ENCODE measurements at regions not wholly inside any gene's neighbourhood (a gene's known extent, or its start where the extent isn't known, plus 50 kb on each side); places are given as distances from the start of the nearest gene placed in this dataset.
"Not testable (repeated sequence)": the region's sequence is repeated elsewhere in the genome, so short reads cannot be mapped to it uniquely, and the experiment has no call there.

DNA sequence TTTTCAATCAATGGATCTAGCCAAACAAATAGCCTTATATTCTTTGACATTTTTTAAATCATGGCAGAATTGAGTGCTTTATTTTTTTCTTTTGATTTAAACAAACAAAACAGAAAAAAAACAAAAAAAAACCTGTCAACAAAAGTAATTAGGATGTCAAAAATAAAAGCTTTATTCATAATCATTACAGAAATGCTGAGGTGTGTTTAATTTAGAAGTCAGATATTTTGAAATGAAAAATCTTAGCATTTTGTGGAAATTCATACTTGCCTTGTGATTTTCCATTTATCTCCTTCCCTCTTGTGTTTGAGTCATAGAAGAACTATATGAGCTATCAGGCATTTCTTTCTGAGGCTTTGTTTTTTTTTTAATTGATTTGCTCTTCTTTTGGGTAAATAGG, 387.0 kb upstream of the STXBP6 start:
- DNase-seq (ENCODE audit: low spot score): no peak

DNA sequence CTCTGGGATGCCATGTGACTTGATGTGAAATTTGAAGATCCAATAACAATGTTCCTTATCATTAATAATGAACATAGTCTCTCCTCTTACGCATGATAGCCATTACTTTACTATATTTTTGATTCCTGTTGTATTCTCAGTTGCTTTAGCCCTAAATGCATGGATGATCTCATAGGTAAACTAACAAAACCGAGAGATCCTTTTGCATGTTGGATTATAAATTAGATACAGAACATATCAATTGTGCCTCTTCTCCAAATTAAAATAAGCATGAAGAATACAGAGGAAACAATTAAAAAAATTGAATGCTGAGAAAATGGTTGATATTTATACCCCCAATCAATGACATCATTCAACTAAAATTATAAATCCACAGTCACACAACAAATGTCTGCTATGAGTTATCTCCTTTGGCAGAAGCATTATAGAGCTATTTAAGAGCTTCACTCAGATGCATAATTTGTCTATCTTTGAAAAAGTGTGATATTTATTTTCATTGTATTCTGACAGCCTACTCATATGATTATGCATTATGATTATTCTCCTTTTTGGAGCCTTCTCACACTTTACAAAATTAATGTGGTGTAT, 386.4 kb upstream of the STXBP6 start:
- DNase-seq (ENCODE audit: low spot score): no peak

DNA sequence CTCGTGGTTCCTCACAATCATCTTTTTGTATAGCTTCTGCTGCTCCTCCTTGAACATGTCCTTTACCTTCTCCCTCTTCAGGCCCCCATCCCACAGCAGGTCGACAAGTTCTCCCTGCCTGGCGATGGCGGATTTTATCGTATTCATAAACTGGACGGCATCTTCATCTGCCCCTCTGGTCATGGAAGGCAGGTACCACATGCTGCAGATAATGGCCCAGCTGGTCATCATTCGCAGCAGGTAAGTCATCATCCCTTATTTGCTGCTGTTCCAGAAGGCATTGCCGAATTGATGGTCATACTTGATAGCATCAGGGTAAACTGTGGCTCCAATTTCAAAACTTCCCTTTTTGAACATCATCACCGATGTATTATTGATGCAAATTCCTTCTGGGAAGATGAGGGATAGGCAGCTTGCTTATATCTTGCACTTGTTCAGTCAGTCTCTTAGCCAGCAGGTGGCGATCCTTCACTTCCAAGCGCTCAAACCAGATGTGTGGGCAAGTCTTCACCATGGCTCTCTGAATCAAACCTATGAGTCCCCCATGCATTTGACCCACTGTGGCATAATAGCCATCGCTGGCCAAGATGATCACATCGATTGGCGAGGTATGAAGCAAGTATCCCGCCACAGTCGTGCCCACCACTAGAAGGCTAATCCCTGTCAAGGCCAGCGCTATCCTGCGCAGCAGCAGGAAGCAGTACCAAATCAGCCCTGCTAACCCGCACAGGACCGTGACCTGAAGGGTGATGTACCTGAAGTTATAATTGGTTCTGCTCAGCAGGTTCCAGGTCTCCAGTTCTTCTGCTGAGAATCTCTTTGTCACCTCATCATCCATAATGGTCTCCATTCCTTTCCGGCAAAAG, 381.5 kb upstream of the STXBP6 start:
- DNase-seq (ENCODE audit: low spot score): no peak

DNA sequence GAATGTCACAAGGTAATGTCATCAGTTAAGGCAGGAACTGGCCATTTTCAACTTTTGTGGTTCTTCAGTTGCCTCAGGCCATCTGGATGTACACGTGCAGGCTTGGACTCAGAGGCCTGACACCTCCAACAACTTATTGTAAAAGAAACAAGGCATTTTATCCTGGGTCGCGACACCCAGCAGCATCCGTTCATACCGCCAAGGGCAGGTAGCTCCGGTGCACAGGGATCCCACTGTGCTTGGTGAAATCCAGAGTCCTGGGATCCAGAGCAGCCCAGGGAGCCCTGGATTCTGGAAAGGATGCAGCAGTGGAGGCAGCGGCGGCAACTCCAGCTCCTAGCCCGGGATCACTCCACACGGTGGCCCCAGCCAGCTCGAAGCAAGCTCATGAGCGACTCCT, 380.9 kb upstream of the STXBP6 start:
- DNase-seq (ENCODE audit: low spot score): no peak

DNA sequence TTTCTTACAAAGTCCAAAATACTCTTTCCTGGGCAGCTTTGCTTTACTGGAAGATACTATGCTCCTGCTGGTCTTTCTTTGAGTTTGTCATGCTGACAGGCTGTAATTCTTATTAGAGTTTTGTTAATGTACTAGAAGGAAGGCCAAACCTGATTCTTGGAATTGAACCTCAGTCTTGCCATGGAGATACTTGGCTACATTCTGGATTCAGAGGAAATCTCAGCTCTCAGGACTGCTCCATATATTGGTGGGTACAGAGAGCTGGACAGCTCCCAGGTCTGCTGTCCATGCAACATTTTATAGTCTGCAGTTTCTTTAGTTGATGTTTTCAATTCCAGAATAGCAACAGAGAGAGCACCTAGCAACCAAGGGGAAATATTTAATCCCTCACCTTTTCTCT, 363.1 kb upstream of the STXBP6 start:
- DNase-seq (ENCODE audit: low spot score): no peak

DNA sequence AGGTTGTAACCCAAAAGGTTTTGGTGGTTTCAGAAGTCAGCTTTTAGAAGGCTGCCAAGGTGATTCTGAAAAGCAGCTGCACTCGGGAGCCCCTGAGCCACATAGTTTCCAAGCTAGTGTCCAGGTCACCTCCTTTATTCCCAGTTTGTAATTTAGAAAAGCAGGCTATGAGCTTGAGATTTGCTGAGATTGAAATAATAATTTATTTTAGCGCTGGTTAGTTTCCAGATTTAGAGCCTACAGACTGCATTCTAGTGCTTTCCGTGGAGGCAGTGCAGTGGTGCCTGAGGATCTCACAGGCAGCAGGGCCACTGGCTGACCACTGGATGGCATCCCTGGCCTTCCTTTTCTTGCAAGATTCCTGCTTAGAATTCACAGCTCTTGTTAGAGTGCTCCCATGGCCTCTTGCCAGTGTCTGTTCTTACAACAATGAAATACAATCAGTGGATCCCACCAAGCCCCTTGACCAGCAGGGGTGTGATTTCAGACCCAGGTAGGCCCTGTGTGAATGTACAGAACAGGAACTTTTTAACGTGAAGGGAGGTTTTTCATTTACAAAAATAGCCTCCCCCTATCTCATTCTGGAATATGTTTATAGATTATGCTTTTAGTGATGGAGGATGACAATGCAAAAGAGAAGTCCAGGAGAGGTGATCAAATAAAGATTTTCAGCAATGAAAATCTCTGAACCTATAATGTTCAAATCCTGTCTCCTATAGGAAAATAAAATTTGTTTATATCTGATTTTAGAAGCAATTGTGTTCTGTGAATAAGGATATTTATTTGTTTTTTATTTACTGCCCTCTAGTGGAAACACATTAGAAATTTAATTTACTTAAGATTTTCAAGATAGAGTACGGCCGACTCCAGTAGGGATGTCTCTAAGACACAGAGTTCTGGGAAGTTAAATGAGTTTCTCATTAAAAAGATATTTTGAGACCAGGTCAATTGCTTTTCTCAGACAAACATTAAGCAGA, 362.1 kb upstream of the STXBP6 start:
- no peak for DNase-seq (ENCODE audit: low spot score)

DNA sequence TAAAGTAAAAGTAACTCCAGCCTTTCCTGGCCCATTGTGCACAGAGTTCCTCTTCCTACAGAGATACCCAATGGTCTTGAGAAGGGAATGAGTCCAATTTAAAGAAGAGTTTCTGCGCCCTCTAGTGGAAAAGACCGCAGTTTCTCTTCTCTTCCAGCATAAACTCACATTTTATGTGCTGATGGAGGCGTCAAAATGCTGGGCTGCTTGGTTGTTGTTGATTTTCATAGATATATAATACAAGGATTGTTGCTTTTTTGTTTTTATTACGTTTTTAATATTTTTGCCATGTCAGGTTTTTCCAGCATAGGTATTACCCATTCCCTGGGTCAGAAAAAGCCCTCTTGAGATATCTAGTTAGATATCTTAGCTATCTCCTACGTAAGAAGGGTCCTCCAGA, 356.9 kb upstream of the STXBP6 start:
- DNase-seq (ENCODE audit: low spot score): no peak

DNA sequence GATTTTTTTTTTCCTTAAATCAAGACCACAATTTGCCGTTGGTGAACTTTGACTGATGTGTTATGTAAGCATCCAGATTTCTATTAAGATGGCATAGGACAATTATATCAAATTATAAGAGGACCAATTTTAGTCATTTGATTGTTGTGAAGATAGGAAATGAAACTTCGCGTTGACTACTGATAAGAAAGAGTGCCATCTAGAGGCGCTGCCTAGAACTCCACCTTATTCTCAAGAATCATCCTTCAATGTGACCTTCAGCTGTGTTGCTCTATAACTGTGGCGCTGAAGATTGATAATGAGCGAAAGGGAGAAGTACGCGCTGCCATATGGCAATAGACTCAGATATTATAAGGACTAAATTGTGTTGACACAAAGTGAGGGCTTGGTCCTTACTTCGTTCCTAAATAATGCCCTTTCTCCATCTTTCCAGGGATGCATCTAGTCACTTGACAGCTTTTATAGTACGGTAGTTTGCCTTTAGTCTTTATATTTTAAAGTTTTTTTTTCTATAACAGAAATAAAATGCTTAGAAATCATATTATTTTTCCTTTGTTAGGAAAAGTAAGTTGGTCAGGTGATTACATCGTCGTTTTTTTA, 350.8 kb upstream of the STXBP6 start:
- peak; percentile 32 for DNase-seq (ENCODE audit: low spot score)

DNA sequence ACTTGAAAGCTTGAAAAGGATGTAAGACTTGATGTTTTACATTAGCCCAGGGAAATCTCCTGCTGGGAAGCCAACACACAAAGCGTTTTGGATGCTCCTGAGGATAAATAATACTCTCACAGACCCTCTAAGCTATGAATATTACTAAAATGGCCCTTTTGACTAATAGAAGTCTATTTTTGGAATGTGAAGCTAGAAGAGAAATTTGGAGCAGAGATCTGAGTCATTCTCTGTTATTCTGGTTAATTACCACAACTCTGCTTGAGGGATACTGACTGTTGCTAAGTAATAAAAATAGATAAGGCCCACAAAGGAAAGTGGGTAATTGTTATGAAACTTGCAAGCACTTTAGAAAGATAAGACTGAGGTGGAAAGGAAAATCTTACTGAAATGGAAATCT, 346.2 kb upstream of the STXBP6 start:
- no peak for DNase-seq (ENCODE audit: low spot score)

DNA sequence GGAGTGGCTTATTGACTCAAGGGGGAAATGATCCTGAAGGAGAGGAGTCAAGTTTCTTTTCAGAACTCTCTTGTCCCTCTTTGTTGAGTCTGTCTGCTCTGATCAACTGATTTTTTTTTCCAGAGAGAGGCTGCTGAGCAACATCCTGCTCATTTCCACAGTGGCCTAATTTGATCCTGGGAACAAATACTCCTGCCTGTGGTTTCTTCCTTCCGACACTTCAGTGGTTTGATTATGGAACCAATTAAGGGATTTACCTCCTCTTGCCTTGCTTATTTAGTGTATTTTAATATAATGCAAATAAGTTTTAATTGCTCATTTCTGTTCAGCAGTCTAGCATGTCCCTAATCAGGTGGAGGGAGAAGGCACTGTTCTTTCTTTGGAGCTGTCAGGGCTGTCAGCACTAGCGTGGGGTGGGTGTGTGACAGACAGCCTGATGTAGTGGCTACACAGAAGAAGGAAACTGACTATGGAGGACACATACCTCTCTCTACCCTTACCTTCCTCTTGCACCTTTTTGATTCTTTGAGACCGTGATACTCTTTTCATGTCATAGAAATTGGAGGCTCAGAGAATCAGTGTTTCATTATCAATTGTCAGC, 344.9 kb upstream of the STXBP6 start:
- no peak for DNase-seq (ENCODE audit: low spot score)

DNA sequence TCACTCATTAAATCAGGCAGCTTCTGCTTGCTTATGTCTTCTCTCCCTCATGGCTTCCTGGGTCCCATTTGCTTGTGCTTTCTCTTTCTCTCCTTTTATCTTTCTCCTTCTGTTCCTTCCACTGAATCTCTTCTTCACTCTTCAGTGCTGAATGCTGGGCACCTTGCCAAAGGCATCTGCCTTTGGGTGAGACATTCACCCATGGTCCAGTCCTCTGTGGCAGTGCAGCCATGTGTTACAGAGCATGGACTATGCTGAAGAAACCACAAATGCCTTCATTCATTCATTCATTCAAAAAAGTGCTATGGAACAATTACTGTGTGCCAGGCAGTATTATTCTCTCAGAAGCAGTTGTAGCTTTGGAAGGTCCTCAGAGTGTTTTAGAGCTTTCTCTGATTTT, 344.4 kb upstream of the STXBP6 start:
- no peak for DNase-seq (ENCODE audit: low spot score)

DNA sequence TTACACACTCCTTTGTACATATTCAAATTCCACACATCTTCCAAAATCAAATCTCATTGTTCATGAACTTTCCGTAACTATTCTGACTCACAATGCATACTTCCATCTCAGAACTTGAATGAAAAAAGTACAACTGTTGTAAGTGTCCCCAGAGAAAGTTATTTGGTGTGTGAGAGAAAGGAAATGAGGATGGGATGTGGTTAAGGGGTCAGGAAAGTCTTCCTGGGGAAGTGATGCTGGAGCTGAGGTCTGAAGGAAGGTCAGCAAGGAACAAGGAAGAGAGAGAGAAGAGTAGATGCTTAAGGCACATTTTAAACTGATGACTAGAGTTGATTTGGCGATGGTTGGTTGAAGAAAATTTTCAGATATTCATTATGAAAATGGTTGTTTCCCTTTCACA, 340.0 kb upstream of the STXBP6 start:
- DNase-seq (ENCODE audit: low spot score): no peak

DNA sequence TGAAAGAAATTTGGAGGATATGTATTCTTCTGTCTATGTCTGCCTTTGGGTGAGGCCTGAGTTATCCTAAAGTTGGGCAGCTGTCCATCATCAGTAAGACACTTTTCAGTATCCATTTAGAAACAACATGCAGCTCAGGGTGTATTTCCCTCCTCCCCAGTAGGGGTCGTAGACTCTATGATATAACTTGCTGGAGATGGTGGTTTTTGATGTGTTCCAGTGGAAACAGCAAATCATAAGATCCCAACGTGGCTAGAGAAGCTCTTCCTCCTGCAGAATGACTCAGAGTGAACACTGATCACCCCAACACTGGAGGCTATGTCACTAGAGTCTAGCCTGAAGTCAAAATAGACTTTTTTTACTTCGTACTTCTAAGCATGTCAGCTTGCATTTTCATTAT, 331.6 kb upstream of the STXBP6 start:
- DNase-seq (ENCODE audit: low spot score): no peak

DNA sequence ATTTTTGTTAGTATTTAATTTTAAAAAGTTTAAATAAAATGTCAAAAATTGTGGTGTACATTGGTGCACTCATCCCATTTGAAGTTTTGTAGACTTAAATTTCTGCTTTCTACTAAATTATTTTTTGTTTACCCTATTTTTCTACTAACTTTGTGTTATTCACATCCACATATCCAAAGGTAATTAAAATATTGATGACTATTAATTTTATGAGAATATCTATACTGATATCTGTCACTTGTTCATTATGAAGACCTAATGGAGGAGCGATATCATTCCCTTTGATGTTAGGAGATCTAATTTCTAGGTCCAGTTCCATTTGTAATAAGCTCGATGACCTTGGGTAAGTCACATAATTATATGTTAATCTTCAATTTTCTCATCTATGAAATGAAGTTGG, 325.7 kb upstream of the STXBP6 start:
- no peak for DNase-seq (ENCODE audit: low spot score)

DNA sequence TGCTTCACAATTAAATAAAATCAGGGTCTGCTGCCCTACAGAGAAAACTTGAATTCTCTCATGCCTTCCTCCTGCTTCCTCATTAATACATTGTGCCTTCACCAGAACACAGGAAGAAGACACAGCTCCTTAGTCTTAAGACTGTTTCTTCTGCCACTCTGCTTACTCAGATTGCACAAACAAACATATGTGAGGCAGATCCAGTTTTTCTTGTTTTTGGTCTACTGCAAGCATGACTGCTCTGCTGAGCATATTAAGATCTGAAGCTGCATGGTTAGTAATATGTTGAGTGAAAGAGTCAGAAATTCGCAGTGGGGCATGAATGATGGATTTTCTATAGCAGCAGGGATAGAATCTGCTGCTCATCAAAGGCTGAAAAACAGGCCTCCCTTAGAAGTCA, 321.1 kb upstream of the STXBP6 start:
- no peak for DNase-seq (ENCODE audit: low spot score)

DNA sequence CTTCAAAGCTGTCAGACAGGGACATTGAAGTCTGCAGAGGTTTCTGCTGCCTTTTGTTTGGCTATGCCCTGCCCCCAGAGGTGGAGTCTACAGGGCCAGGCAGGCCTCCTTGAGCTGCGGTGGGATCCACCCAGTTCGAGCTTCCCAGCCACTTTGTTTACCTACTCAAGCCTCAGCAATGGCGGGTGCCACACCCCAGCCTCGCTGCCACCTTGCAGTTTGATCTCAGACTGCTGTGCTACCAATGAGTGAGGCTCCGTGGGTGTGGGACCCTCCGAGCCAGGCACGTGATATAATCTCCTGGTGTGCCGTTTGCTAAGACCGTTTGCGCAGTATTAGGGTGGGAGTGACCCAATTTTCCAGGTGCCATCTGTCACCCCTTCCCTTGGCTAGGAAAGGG, 320.1 kb upstream of the STXBP6 start:
- not testable (repeated sequence) for DNase-seq (ENCODE audit: low spot score)

DNA sequence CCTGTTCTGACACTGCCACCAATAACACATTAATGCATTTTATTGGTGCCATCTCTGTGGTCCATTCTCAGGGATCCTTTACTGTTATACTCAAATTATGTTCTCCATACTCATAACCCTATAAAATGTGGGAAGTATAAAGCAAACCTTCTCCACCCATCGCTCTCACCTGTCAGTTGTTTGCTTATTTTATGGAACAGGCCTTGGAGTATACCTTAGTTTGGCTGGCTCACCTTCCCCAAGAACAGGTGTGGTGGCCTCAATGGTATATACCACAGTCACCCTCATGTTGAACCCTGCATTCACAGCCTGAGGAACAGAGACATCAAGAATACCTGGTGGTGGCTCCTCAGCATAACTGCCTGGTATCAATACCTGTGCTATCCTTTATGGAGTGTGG, 308.4 kb upstream of the STXBP6 start:
- no peak for DNase-seq (ENCODE audit: low spot score)

DNA sequence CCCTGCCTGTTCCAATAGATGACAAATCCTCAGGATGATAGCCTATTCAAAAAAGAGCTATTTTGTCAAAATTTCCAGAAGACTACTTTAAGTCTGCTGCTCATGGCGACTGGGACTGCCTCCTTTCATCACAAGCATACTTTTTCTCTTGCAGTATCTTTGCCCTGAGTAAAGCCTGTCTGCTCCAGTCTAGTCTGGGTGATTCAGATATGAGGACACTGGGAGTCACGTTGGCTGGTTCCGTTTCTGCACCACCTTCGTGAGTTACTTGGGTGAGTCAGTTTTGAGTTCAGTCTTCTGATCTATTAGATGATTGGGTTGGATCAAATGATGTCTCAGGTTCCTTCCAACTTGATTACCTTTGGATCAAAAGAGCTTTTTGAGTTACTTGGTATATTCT, 301.3 kb upstream of the STXBP6 start:
- DNase-seq (ENCODE audit: low spot score): no peak

DNA sequence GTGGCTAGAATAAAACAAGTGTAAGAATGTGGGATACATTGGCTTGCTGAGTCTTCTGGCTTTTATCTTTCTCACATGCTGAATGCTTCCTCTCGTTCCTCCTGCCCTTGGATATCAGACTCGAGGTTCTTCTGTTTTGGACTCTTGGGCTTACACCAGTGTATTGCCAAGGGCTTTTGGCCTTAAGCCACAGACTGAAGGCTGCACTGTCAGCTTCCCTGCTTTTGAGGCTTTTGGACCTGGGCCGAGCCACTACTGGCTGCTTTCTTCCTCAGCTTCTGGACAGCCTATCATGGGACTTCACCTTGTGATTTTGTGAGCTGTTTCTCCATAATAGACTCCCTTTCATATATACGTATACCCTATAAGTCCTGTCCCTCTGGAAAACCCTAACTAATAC, 300.9 kb upstream of the STXBP6 start:
- no peak for DNase-seq (ENCODE audit: low spot score)

DNA sequence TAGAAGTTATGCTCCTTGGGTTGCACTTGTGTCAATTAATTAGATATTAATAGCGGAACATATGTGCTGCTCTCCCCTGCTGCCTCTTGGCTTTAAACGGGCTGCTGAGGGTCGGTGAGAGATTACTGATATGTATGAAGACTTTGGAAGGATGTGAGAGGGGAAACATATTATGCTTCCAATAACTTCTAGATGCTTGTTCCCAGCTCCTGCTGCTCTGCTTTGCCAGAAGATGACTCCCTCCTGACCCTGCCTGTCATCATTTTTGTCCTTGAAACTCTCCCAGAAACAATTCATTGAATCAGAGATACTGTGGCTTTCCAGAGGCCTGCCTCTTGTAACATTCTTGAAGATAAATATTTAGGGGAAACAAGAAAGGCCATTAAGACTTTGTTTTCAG, 300.1 kb upstream of the STXBP6 start:
- no peak for DNase-seq (ENCODE audit: low spot score)

DNA sequence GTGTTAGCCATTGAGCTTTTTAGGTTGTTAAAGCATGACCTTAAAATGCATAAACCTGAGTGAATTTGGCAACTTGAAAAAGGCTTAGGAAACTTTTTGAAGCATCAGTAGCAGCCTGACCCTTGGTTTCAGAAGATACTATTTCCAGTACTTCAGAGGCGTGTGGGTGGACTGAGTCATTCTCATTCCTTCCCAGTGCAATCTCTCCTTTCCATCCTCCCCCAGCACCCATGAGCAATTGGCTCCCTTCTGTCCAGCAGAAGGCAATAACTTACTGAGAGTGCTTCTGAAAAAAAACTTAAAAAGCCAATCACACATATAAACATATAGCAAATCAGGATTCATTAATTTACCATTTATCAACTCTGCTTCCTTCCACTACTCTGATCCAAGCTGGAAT, 299.3 kb upstream of the STXBP6 start:
- DNase-seq (ENCODE audit: low spot score): no peak

DNA sequence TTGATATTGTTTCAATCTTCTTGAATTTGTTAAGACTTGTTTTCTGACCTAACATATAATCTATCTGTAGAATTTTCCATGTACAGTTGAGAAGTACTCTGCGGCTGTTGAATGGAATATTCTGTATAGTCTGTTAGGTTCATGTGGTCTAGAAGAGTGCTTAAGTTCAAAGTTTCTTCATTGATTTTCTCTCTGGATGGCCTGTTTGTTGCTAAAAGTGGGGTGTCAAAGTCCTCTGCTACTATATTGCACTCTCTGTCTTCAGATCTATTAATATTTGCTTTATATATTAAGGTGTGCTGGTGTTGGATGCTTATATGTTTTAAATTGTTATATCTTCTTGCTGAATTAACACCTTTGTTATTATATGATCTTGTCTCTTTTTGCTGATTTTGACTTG, 290.9 kb upstream of the STXBP6 start:
- DNase-seq (ENCODE audit: low spot score): no peak

All from A172 (cell line).